ENCODE measurements at regions not wholly inside any gene's neighbourhood (a gene's known extent, or its start where the extent isn't known, plus 50 kb on each side); places are given as distances from the start of the nearest gene placed in this dataset.

DNA sequence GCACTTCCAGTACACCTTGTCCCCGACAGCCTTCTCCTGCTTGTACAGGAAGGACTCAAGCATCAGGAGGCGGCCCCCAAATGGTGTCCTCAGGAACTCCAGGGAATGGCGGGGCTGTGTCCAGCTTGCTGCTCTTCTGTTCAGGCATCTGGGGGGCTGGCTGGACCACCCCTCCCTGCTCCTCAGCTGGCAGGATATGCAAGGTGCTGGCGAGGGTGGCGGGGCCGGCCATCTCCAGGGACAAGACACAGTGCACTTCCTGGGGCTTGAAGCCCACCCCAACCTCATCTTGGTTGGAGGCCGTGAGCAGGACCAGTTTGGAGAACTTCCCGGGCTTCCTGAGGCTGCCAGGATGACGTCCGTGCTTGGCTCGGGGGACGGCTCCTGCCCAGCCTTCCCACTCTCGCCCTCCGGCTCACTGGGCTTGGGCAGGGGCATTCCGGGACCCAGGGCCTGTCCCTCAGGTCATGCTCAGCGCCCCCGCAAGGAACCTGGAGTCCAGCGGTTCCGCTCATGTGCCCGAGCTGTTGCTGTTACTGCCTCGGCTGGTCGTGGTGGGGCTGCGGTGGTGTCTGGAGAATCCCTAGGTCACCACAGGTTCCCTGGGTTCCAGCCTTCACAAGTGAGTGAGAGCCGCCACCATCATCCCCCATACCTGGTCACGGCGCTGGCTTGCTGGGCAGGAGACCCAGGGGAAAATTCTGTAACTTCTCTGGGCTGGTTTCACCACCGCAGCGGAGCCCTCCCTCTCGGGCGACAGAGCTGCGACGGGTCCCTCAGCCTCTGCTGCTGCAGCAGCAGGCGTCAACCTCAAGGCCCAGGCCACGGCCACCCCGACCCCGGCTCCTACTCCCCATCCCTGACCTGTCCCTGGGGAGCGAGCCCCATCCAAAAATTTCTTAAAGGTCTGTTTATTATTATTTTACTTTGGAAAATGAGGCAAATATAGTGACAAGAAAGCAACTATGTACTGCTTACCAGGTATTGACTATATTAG is 82.8 kb upstream of the FXR1 start:
- no peak for DNase-seq

DNA sequence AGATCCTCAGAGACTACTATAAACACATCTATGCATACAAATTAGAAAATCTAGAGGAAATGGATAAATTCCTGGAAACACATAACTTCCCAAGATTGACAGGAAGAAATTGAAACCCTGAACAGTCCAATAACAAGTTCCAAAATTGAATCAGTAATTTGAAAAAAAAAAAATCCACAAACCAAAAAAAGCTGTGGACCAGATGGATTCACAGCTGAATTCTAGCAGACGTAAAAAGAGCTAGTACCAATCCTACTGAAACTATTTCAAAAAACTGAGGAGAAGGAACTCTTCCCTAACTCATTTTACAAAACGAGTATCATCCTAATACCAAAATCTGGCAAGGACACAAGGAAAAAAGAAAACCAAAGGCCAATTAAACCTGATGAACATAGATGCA is 77.0 kb upstream of the FXR1 start:
- no peak for DNase-seq

DNA sequence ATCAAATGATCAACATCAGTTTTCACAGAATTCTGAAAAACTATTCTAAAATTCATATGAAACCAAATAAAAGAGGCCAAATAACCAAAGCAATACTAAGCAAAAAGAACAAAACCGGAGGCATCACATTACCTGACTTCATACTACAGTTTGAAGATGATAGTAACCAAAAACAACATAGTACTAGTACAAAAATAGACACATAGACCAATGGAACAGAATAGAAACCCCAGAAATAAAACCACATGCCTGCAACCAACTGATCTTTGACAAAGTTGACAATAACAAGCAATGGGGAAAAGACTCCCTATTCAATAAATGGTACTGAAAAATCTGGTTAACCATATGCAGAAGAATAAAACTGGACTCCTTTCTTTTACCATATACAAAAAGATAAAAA is 75.7 kb upstream of the FXR1 start:
- no peak for DNase-seq

DNA sequence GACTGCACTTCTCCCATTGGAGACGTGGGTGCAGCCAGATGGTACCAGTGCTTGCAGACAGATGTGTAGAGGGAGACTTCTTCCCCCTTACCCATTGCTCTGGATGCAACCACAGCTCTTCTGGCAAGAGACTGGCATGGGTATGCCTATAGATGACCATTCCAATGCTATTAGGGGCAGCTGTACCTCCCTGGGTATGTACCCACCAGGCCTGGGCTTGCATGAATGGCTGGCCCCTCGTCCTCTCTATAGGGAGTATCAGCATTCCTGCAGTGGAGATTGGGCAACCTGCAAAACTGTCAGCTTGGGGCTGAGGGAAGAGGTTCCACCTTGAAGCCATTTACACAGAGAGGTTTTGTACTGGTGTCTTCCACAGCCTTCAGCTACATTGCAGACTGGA is 57.6 kb upstream of the FXR1 start:
- DNase-seq: no peak

DNA sequence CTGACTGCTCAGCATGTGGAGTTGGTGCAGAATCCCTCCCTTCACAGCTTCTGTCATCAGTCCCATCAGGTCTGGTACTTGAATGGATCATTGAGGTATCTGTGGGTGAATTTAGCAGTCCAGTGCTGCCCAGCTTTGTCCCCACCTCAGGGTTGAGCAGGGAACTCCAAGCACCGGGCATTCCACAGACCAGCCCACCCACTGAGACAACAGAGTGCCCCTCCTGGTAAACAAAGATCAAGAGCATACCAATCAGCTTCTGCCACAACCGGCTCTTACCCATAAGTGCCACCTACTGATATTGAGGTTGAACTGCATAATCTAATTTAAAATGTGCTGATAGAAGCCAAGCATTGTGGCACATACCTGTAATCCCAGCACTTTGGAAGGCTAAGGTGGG is 57.1 kb upstream of the FXR1 start:
- DNase-seq: peak; percentile 28

DNA sequence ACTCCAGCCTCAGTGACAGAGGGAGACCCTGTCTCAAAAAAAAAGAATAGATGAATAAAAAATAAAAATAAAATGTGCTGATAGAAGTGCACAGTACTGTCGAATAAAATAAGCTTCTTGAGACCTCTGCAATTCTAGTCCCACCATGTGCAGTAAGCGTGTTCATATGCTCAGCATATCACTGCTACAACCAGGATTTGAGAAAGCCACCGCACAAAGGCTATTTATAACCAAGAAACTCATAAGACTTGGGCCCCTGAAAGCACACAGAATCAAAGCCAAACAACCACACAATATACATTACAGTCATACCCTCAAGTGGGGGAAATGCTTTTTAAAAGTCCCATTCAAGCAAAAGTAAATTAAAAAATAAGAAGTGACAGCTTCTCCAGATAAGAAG is 56.5 kb upstream of the FXR1 start:
- DNase-seq: no peak

DNA sequence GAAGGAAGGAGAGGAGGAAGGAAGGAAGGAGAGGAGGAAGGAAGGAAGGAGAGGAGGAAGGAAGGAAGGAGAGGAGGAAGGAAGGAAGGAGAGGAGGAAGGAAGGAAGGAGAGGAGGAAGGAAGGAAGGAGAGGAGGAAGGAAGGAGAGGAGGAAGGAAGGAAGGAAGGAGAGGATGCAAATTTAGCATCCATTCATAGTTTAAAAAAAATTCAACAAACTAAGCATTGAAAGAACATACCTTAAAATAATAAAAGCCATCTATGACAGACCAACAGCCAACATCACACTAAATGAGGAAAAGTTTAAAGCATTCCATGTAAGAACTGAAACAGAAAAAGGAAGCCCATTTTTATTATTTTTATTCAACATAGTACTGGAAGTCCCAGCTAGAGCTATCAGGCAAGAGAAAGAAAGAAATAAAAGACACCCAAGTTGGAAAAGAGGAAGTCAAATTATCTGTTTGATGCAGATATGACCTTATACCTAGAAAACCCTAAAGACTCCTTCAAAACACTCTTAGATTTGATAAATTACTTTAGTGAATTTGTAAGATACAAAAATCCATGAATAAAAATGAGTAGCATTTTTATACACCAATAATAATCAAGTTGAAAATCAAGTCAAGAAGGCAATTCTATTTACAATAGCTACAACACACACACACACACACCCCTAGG is 52.2 kb upstream of the FXR1 start:
- no peak for DNase-seq
